Heart right ventricle (tissue), 16 donors: ENCODE measurements at regions not wholly inside any gene's neighbourhood (a gene's known extent, or its start where the extent isn't known, plus 50 kb on each side); places are given as distances from the start of the nearest gene placed in this dataset.

Source experiments
- ATAC-seq, 8 donors: fragments of 200-7000 bp; cut with Tn5 transposase; one replicate each; pipeline ENCODE4 v1.9.1; 2020; ENCODE audit warnings: mild to moderate bottlenecking in 8 of 8, moderate library complexity in 8 of 8, moderate number of reproducible peaks in 1 of 8
- DNase-seq, 2 donors: peaks; one replicate each; pipeline ENCODE4 v3.0.0-alpha.2; 2020
- H3K27ac ChIP-seq, 10 donors: fragments of 200-600 bp; sonication (generic) in 2 of 10; one replicate each; pipeline versions ENCODE4 v1.5.0 to v1.8.0; 2020 to 2022; ENCODE audit warnings: mild to moderate bottlenecking in 3 of 10
- H3K27me3 ChIP-seq, 7 donors: fragments of 200-600 bp; one replicate each; pipeline ENCODE4 v1.8.0; 2021 to 2022; ENCODE audit warnings: mild to moderate bottlenecking in 2 of 7
- H3K36me3 ChIP-seq, 9 donors: fragments of 200-600 bp; sonication (generic) in 1 of 9; one replicate each; pipeline versions ENCODE4 v1.5.0 to v1.8.0; 2020 to 2022; ENCODE audit warnings: mild to moderate bottlenecking in 2 of 9
- H3K4me1 ChIP-seq, 9 donors: fragments of 200-600 bp; sonication (generic) in 1 of 9; one replicate each; pipeline versions ENCODE4 v1.5.0 to v1.8.0; 2020 to 2022; ENCODE audit warnings: mild to moderate bottlenecking in 4 of 9
- H3K4me3 ChIP-seq, 10 donors: fragments of 200-600 bp; sonication (generic) in 2 of 10; one replicate each; pipeline versions ENCODE4 v1.5.0 to v1.8.0; 2020 to 2022; ENCODE audit warnings: mild to moderate bottlenecking in 7 of 10, moderate library complexity in 2 of 10
- H3K9me3 ChIP-seq, 11 donors: fragments of 200-600 bp in 10 of 11; sonication (generic) in 2 of 11; one replicate each; pipeline versions ENCODE4 v1.5.0 to v1.8.0; 2013 to 2022; ENCODE audit warnings: mild to moderate bottlenecking in 2 of 11, control low read depth in 1 of 11, moderate library complexity in 1 of 11
- CTCF ChIP-seq, 9 donors: fragments of 200-600 bp; sonication (generic) in 2 of 9; IDR thresholded peaks; one replicate each; pipeline versions ENCODE4 v1.5.0 to v1.8.0; 2021 to 2022; ENCODE audit warnings: antibody characterized with exemption in 9 of 9, mild to moderate bottlenecking in 5 of 9, moderate library complexity in 1 of 9
- WGBS, 2 donors: extraction: QIAGEN DNeasy Blood & Tissue Kit; methylation state at CpG; one replicate each; pipeline ENCODE4 v1.1.7; 2013; ENCODE audit warnings: inconsistent platforms in 1 of 2; 5-methylcytosine and 5-hydroxymethylcytosine counted together
- intact Hi-C, 10 donors: fragments of 100-400 bp; cut with DNase I; formaldehyde crosslinking; loops; one replicate each; pipeline versions ENCODE4 v1.11.1 to v1.14.2; 2022
- donor health status: Arrhythmogenic right ventricular cardiomyopathy.
- donor health status: ischemic (EF 13 %, LVEDD 7.1; RV severe dilation, severe dysfunction).
- donor health status: healthy with polysubstance abuse.
- donor health status: DM: no; HTN: yes; CAD: no.
- donor health status: DM: no; HTN: no; CAD: no.
- donor health status: ischemic (EF 25% LVEDD 6.9; RV normal size, moderate dysfunction).
- donor health status: ischemic (EF 25% LVEDD 5.7; RV mildly dilated, moderate dysfunction).
- donor health status: healthy.
- donor health status: DM: yes; HTN: yes; CAD: no.
- donor health status: Ischemic cardiomyopathy.
- donor health status: ischemic (EF 35%, LVEDD 5.7; RV mildly dilated, moderate dysfunction).
- donor health status: nonischemic (EF 11% LVEDD 7.7; RV severe dilation, severe dysfunction).
- donor health status: DM: yes; HTN: yes; CAD: no.
- donor health status: PGD.
- donor health status: ischemic (EF 29% LVEDD 5.4; RV normal size, mild dysfunction).
- donor health status: nonischemic (EF 23%, LVEDD 6.1; RV moderate dilation, normal function).

DNA sequence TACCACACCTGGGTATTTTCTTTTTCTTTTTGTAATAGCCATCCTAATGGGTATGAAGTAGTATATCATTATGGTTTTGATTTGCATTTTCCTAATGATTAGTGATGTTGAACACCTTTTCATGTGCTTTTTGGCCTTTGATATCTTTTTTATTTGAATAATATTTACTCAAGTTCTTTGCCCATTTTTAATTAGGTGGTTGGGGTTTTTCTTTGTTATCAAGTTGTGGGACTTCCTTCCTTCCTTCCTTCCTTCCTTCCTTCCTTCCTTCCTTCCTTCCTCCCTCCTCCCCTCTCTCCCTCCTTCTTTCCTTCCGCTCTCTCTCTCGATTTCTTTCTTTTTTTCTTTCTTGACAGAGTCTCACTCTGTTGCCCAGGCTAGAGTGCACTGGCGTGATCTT, 75.0 kb upstream of the PDGFD start:
- Histone ChIP-seq H3K9me3 (no peaks in the 10 kb centered on the region), H3K27me3 (no peaks in the 10 kb centered on the region), H3K4me3 (no peak overlapping the region), H3K36me3 (no peaks in the 10 kb centered on the region), H3K27ac (no peak overlapping the region), H3K4me1 (no peaks in the 10 kb centered on the region)
- intact Hi-C loops, result no loop called here
- ATAC-seq (no peak), DNase-seq (no peak)
- no peak for TF ChIP-seq CTCF (IDR thresholded peaks at IDR 0.05)
- WGBS, 2 donors, result 87 to 94% methylated on average over 3 of the region's 3 CpGs

GRCh38 chr11:104225047-104225446, 61.1 kb upstream of the PDGFD start:
- intact Hi-C loops, result no loop called here
- 85 to 90% methylated on average over 2 of the region's 2 CpGs for WGBS, 2 donors
- Histone ChIP-seq H3K27me3 (no peaks in the 10 kb centered on the region), H3K9me3 (no peaks in the 10 kb centered on the region), H3K4me1 (no peaks in the 10 kb centered on the region), H3K4me3 (no peak overlapping the region), H3K36me3 (no peaks in the 10 kb centered on the region), H3K27ac (no peak overlapping the region)
- no peak for DNase-seq
- no peak for TF ChIP-seq CTCF (IDR thresholded peaks at IDR 0.05)
- ATAC-seq, result no peak

- no peak for DNase-seq
- H3K27me3 ChIP-seq, result no peaks in the 10 kb centered on the region
- H3K4me1 ChIP-seq, result no peaks in the 10 kb centered on the region
- intact Hi-C loops, result no loop called here
- no peak overlapping the region for H3K4me3 ChIP-seq
- no peaks in the 10 kb centered on the region for H3K36me3 ChIP-seq
- H3K27ac ChIP-seq, result no peak overlapping the region
- WGBS, 2 donors, result 80% methylated on average over 4 of the region's 4 CpGs
- no peaks in the 10 kb centered on the region for H3K9me3 ChIP-seq
- no peak for ATAC-seq
- TF ChIP-seq CTCF (IDR thresholded peaks at IDR 0.05), result no peak
Observed at GRCh38 chr11:104222464-104222863, 58.5 kb upstream of the PDGFD start.

DNA sequence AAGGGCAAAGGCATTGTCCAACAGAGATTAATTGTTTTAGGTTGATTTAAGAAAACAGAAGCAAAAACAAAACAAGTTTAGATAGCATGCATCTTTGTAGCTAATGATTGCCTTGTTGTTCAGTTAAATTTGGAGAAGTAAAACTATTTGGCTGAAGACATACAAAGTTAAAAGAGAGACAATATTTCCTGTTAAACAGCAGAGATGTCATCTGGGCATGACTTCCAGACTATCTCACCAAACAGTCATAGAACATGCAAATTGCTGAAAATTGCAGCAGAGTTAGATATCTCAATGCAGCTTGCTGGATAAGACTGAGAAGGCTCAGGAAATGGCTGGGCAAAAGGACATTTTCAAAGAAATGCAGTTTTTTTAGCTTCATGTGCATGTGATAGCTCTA, 57.5 kb upstream of the PDGFD start:
- Histone ChIP-seq H3K27ac (no peak overlapping the region), H3K36me3 (no peaks in the 10 kb centered on the region), H3K9me3 (peaks cover 0 to 5% (median 0%) of the 10 kb centered on the region in 11 donors), H3K27me3 (no peaks in the 10 kb centered on the region), H3K4me3 (no peak overlapping the region), H3K4me1 (no peaks in the 10 kb centered on the region)
- ATAC-seq, result no peak
- intact Hi-C loops, result no loop called here
- no peak for TF ChIP-seq CTCF (IDR thresholded peaks at IDR 0.05)
- no peak for DNase-seq

- WGBS, 2 donors, result 72 to 75% methylated on average over 3 of the region's 3 CpGs
- Histone ChIP-seq H3K27me3 (no peaks in the 10 kb centered on the region), H3K4me1 (no peaks in the 10 kb centered on the region), H3K4me3 (no peak overlapping the region), H3K36me3 (no peaks in the 10 kb centered on the region), H3K9me3 (peaks cover 0 to 12% (median 0%) of the 10 kb centered on the region in 11 donors), H3K27ac (no peak overlapping the region)
- ATAC-seq, result peak in 7 of 8 donors; percentile 28 to 90 (median 65)
- intact Hi-C loops, result loop anchor here in 1 of 10 donors (10.0 kb wide), 1 partner anchor 1354 kb away; no protein-coding TSS in a partner anchor
- TF ChIP-seq CTCF (IDR thresholded peaks at IDR 0.05), result no peak
- DNase-seq, result peak in 1 of 2 donors; percentile 9
Observed at GRCh38 chr11:104219096-104219495, 55.1 kb upstream of the PDGFD start.
